Neuron (in vitro differentiated cells): ENCODE measurements at regions not wholly inside any gene's neighbourhood (a gene's known extent, or its start where the extent isn't known, plus 50 kb on each side); places are given as distances from the start of the nearest gene placed in this dataset.
A peak's percentile ranks its signal among the peaks of the same experiment; 100 is the strongest.

ENCODE experiments used
- H2AFZ ChIP-seq: one replicate; pipeline ENCODE4 v1.6.1; 2013; ENCODE audit warnings: low read depth, mild to moderate bottlenecking, inconsistent platforms, low read length, moderate library complexity
- H3K27me3 ChIP-seq: one replicate; pipeline ENCODE4 v1.6.1; 2013; ENCODE audit warnings: low read length; ENCODE audit not compliant: insufficient read depth
- H3K36me3 ChIP-seq: one replicate; pipeline ENCODE4 v1.6.1; 2013; ENCODE audit warnings: low read length; ENCODE audit not compliant: insufficient read depth
- H3K4me1 ChIP-seq: one replicate; pipeline ENCODE4 v1.6.1; 2013; ENCODE audit warnings: low read length; ENCODE audit not compliant: insufficient read depth
- H3K4me3 ChIP-seq: 2 replicates; pipeline ENCODE4 v1.5.1; 2013; ENCODE audit warnings: mild to moderate bottlenecking, low read length, moderate library complexity
- H3K9me3 ChIP-seq: one replicate; pipeline ENCODE4 v1.6.1; 2013; ENCODE audit warnings: low read length

GRCh38 chr5:124401476-124402143, 344.8 kb downstream of the ZNF608 start:
- no peaks in the 10 kb centered on the region for H3K9me3 ChIP-seq
- H3K4me1 ChIP-seq: peaks cover 15% of the 10 kb centered on the region
- no peaks in the 10 kb centered on the region for H3K36me3 ChIP-seq
- H3K4me3 ChIP-seq: no peak overlapping the region
- H2AFZ ChIP-seq: no peak overlapping the region
- H3K27me3 ChIP-seq: no peaks in the 10 kb centered on the region

GRCh38 chr5:124399426-124399961, 346.9 kb downstream of the ZNF608 start:
- Histone ChIP-seq H3K27me3 (no peaks in the 10 kb centered on the region), H3K36me3 (no peaks in the 10 kb centered on the region), H3K4me1 (peaks cover 32% of the 10 kb centered on the region), H3K4me3 (no peak overlapping the region), H2AFZ (no peak overlapping the region), H3K9me3 (no peaks in the 10 kb centered on the region)

GRCh38 chr5:124398460-124398859, 348.0 kb downstream of the ZNF608 start:
- Histone ChIP-seq H3K27me3 (no peaks in the 10 kb centered on the region), H2AFZ (no peak overlapping the region), H3K4me1 (peaks cover 43% of the 10 kb centered on the region), H3K36me3 (no peaks in the 10 kb centered on the region), H3K9me3 (no peaks in the 10 kb centered on the region), H3K4me3 (no peak overlapping the region)

- no peaks in the 10 kb centered on the region for H3K36me3 ChIP-seq
- H3K4me3 ChIP-seq: no peak overlapping the region
- H2AFZ ChIP-seq: no peak overlapping the region
- H3K9me3 ChIP-seq: no peaks in the 10 kb centered on the region
- peaks cover 42% of the 10 kb centered on the region for H3K4me1 ChIP-seq
- no peaks in the 10 kb centered on the region for H3K27me3 ChIP-seq
These were observed 349.1 kb downstream of the ZNF608 start for GRCh38 chr5:124397317-124397716.

GRCh38 chr5:124395926-124396325, 350.5 kb downstream of the ZNF608 start:
- Histone ChIP-seq H3K27me3 (no peaks in the 10 kb centered on the region), H3K9me3 (no peaks in the 10 kb centered on the region), H3K4me3 (no peak overlapping the region), H3K36me3 (no peaks in the 10 kb centered on the region), H2AFZ (no peak overlapping the region), H3K4me1 (peaks cover 36% of the 10 kb centered on the region)

- Histone ChIP-seq H2AFZ (peak overlapping the region; percentile 92), H3K4me3 (peak overlapping the region; percentile 47), H3K9me3 (peaks cover 3% of the 10 kb centered on the region), H3K27me3 (no peaks in the 10 kb centered on the region), H3K4me1 (peaks cover 36% of the 10 kb centered on the region), H3K36me3 (no peaks in the 10 kb centered on the region)
These were observed 351.2 kb downstream of the ZNF608 start for GRCh38 chr5:124395287-124395686.

- peaks cover 36% of the 10 kb centered on the region for H3K4me1 ChIP-seq
- H3K4me3 ChIP-seq: peak overlapping the region; percentile 47
- H3K27me3 ChIP-seq: no peaks in the 10 kb centered on the region
These were observed 351.7 kb downstream of the ZNF608 start for GRCh38 chr5:124394700-124395245.

GRCh38 chr5:124393584-124394379, 352.7 kb downstream of the ZNF608 start:
- no peak overlapping the region for H2AFZ ChIP-seq
- peaks cover 35% of the 10 kb centered on the region for H3K4me1 ChIP-seq
- no peaks in the 10 kb centered on the region for H3K36me3 ChIP-seq
- peaks cover 4% of the 10 kb centered on the region for H3K9me3 ChIP-seq
- no peaks in the 10 kb centered on the region for H3K27me3 ChIP-seq
- no peak overlapping the region for H3K4me3 ChIP-seq

More at GRCh38 chr5:124394700-124395245, 351.7 kb downstream of the ZNF608 start:
- peak overlapping the region; percentile 92 for H2AFZ ChIP-seq
- peaks cover 4% of the 10 kb centered on the region for H3K9me3 ChIP-seq
- no peaks in the 10 kb centered on the region for H3K36me3 ChIP-seq

GRCh38 chr5:124383693-124384092, 362.7 kb downstream of the ZNF608 start:
- H2AFZ ChIP-seq: no peak overlapping the region
- H3K27me3 ChIP-seq: no peaks in the 10 kb centered on the region
- H3K4me1 ChIP-seq: no peaks in the 10 kb centered on the region
- H3K36me3 ChIP-seq: no peaks in the 10 kb centered on the region
- no peaks in the 10 kb centered on the region for H3K9me3 ChIP-seq
- H3K4me3 ChIP-seq: no peak overlapping the region

GRCh38 chr5:124377386-124377785, 369.1 kb downstream of the ZNF608 start:
- Histone ChIP-seq H2AFZ (no peak overlapping the region), H3K9me3 (peaks cover 2% of the 10 kb centered on the region), H3K4me1 (no peaks in the 10 kb centered on the region), H3K4me3 (no peak overlapping the region), H3K27me3 (no peaks in the 10 kb centered on the region), H3K36me3 (no peaks in the 10 kb centered on the region)

- H2AFZ ChIP-seq: no peak overlapping the region
- H3K9me3 ChIP-seq: peaks cover 2% of the 10 kb centered on the region
- H3K4me1 ChIP-seq: no peaks in the 10 kb centered on the region
- H3K4me3 ChIP-seq: no peak overlapping the region
- no peaks in the 10 kb centered on the region for H3K36me3 ChIP-seq
- no peaks in the 10 kb centered on the region for H3K27me3 ChIP-seq
These were observed 372.6 kb downstream of the ZNF608 start for GRCh38 chr5:124373883-124374282.

- H2AFZ ChIP-seq: no peak overlapping the region
- no peaks in the 10 kb centered on the region for H3K27me3 ChIP-seq
- H3K4me1 ChIP-seq: no peaks in the 10 kb centered on the region
- peaks cover 2% of the 10 kb centered on the region for H3K9me3 ChIP-seq
- no peaks in the 10 kb centered on the region for H3K36me3 ChIP-seq
- no peak overlapping the region for H3K4me3 ChIP-seq
These were observed 374.0 kb downstream of the ZNF608 start for GRCh38 chr5:124372457-124372856.

GRCh38 chr5:124371111-124371706, 375.2 kb downstream of the ZNF608 start:
- Histone ChIP-seq H3K4me1 (no peaks in the 10 kb centered on the region), H3K9me3 (peaks cover 2% of the 10 kb centered on the region), H3K27me3 (no peaks in the 10 kb centered on the region), H3K36me3 (no peaks in the 10 kb centered on the region), H3K4me3 (no peak overlapping the region), H2AFZ (no peak overlapping the region)
